GM23338 (cell line): ENCODE measurements at regions not wholly inside any gene's neighbourhood (a gene's known extent, or its start where the extent isn't known, plus 50 kb on each side); places are given as distances from the start of the nearest gene placed in this dataset.

ENCODE experiments used
- ATAC-seq: fragments of 200-7000 bp; cut with Tn5 transposase; 3 replicates; pipeline ENCODE4 v1.9.1; 2020
- DNase-seq: peaks from one replicate; pipeline ENCODE4 v3.0.0-alpha.2; 2015; ENCODE audit warnings: low spot score
- H2AFZ ChIP-seq: fragments of 200-600 bp; sonication (generic); 2 replicates; pipeline ENCODE4 v1.8.0; 2016; ENCODE audit warnings: antibody characterized with exemption, mild to moderate bottlenecking, moderate library complexity
- H3F3A ChIP-seq: fragments of 200-600 bp; sonication (generic); replicated peaks from 2 replicates; pipeline ENCODE4 v1.8.0; 2017; ENCODE audit warnings: antibody characterized with exemption, mixed run types, low read depth
- H3K27ac ChIP-seq: fragments of 200-600 bp; sonication (generic); 2 replicates; pipeline ENCODE4 v1.6.1; 2016; ENCODE audit warnings: low read depth
- H3K27me3 ChIP-seq: fragments of 200-600 bp; sonication (generic); 2 replicates; pipeline ENCODE4 v1.8.0; 2016; ENCODE audit warnings: mild to moderate bottlenecking, mixed run types, moderate library complexity; ENCODE audit not compliant: insufficient read depth
- H3K36me3 ChIP-seq: fragments of 200-600 bp; sonication (generic); 2 replicates; pipeline ENCODE4 v1.8.0; 2016; ENCODE audit warnings: mild to moderate bottlenecking; ENCODE audit not compliant: insufficient read depth
- H3K4me1 ChIP-seq: fragments of 200-600 bp; sonication (generic); 2 replicates; pipeline ENCODE4 v1.8.0; 2016; ENCODE audit warnings: mild to moderate bottlenecking, moderate library complexity; ENCODE audit not compliant: insufficient read depth
- H3K4me2 ChIP-seq: fragments of 200-600 bp; sonication (generic); 2 replicates; pipeline ENCODE4 v1.7.1; 2017; ENCODE audit warnings: mixed run types
- H3K4me3 ChIP-seq: fragments of 200-600 bp; sonication (generic); 2 replicates; pipeline ENCODE4 v1.6.1; 2016; ENCODE audit warnings: mixed run types
- H3K79me2 ChIP-seq: fragments of 200-600 bp; sonication (generic); replicated peaks from 2 replicates; pipeline ENCODE4 v1.8.0; 2017; ENCODE audit warnings: mild to moderate bottlenecking; ENCODE audit not compliant: insufficient read depth
- H3K9me2 ChIP-seq: fragments of 200-600 bp; sonication (generic); 2 replicates; pipeline ENCODE4 v1.8.0; 2017; ENCODE audit not compliant: insufficient read depth
- H4K20me1 ChIP-seq: fragments of 200-600 bp; sonication (generic); replicated peaks from 2 replicates; pipeline ENCODE4 v1.8.0; 2017; ENCODE audit warnings: mild to moderate bottlenecking; ENCODE audit not compliant: insufficient read depth
- H3K27ac Mint-ChIP-seq: 2 replicates; pipeline ENCODE4 v1.8.0; 2020; ENCODE audit warnings: inconsistent platforms, mild to moderate bottlenecking, moderate library complexity, mixed read lengths
- H3K27me3 Mint-ChIP-seq: 3 replicates; pipeline ENCODE4 v1.8.0; 2022; ENCODE audit warnings: low read depth, mild to moderate bottlenecking, moderate library complexity, mixed read lengths, inconsistent platforms; ENCODE audit not compliant: insufficient read depth, poor library complexity
- H3K36me3 Mint-ChIP-seq: 3 replicates; pipeline ENCODE4 v1.8.0; 2021; ENCODE audit warnings: low read depth, mild to moderate bottlenecking, inconsistent platforms, moderate library complexity, mixed read lengths
- H3K4me1 Mint-ChIP-seq: 3 replicates; pipeline ENCODE4 v1.8.0; 2020; ENCODE audit warnings: mild to moderate bottlenecking, inconsistent platforms, mixed read lengths
- H3K4me3 Mint-ChIP-seq: 3 replicates; pipeline ENCODE4 v1.8.0; 2021; ENCODE audit warnings: moderate library complexity, mild to moderate bottlenecking, inconsistent platforms, mixed read lengths
- H3K9me3 Mint-ChIP-seq: 3 replicates; pipeline ENCODE4 v1.8.0; 2020; ENCODE audit warnings: moderate library complexity, mild to moderate bottlenecking, inconsistent platforms, mixed read lengths
- CREB1 ChIP-seq: fragments of 250-450 bp; sonication (Bioruptor Pico); IDR thresholded peaks from 2 replicates; pipeline ENCODE4 v1.5.0; 2020; ENCODE audit warnings: low read depth, mild to moderate bottlenecking, moderate library complexity
- EZH2 ChIP-seq: fragments of 200-600 bp; sonication (generic); IDR thresholded peaks from one replicate; pipeline ENCODE4 v1.8.0; 2017; ENCODE audit warnings: antibody characterized with exemption, mild to moderate bottlenecking, low read depth; ENCODE audit not compliant: unreplicated experiment
- EZH2phosphoT487 ChIP-seq: fragments of 200-600 bp; sonication (generic); IDR thresholded peaks from one replicate; pipeline ENCODE4 v1.8.1; 2018; ENCODE audit warnings: antibody characterized with exemption; ENCODE audit not compliant: unreplicated experiment
- JUNB ChIP-seq: IDR thresholded peaks from one replicate; pipeline ENCODE4 v1.6.1; 2016; ENCODE audit warnings: antibody characterized with exemption; ENCODE audit not compliant: unreplicated experiment
- NANOG ChIP-seq: IDR thresholded peaks from 2 replicates; pipeline ENCODE4 v1.6.1; 2016; ENCODE audit warnings: antibody characterized with exemption, borderline replicate concordance
- TF ChIP-seq, protein P1 (sequence below): IDR thresholded peaks from 2 replicates; pipeline ENCODE4 v1.6.1; 2016; ENCODE audit warnings: antibody characterized with exemption
- TF ChIP-seq, protein P2 (sequence below), 2 experiments: fragments of 200-600 bp in 1 of 2; sonication (generic) in 1 of 2; conservative IDR thresholded peaks; 2 replicates each; pipeline versions ENCODE4 v1.5.1 to v1.6.1; 2016 to 2017; ENCODE audit warnings: antibody characterized with exemption in 2 of 2, low read depth in 2 of 2, mild to moderate bottlenecking in 2 of 2, moderate library complexity in 1 of 2
- TF ChIP-seq, protein P3 (sequence below): IDR thresholded peaks from one replicate; pipeline ENCODE4 v1.6.1; 2018; ENCODE audit warnings: antibody characterized with exemption; ENCODE audit not compliant: unreplicated experiment
- TF ChIP-seq, protein P4 (sequence below): fragments of 250-450 bp; sonication (Bioruptor Pico); IDR thresholded peaks from 2 replicates; pipeline ENCODE4 v1.5.0; 2020; ENCODE audit warnings: mild to moderate bottlenecking, moderate library complexity

DNA sequence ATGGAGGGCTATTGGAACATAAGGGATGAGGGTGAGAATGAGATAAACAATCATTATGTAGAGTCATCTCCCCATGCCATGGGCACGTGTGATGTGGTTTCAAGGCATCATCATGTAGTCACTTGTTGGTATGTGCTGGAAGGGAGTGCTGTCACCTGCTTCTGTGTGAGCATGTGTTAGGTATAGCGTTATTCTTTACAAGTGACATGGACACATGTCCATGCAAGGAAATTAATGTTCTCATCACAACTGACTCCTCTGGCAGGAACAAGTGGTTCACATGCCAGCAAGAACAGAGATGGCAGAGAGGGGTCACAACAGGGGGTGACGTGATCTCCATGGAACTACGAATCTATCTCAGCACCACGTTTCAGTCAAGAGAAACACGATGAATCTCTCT, 815.8 kb downstream of the BCL11B start:
- no peak for ATAC-seq

More for the DNA sequence above, 815.8 kb downstream of the BCL11B start:
- no peak overlapping the region for H3K4me2 ChIP-seq
- peaks cover 2% of the 10 kb centered on the region for H3K27me3 Mint-ChIP-seq
- H3K9me3 Mint-ChIP-seq = peaks cover 8% of the 10 kb centered on the region
- no peak overlapping the region for H3K4me3 Mint-ChIP-seq
- no peaks in the 10 kb centered on the region for H3F3A ChIP-seq
- TF ChIP-seq CREB1 (CRISPR knock-in tag) (no peak), EZH2 (no peak), EZH2phosphoT487 (no peak), JUNB (no peak), NANOG (no peak)
- TF ChIP-seq, protein P1, sequence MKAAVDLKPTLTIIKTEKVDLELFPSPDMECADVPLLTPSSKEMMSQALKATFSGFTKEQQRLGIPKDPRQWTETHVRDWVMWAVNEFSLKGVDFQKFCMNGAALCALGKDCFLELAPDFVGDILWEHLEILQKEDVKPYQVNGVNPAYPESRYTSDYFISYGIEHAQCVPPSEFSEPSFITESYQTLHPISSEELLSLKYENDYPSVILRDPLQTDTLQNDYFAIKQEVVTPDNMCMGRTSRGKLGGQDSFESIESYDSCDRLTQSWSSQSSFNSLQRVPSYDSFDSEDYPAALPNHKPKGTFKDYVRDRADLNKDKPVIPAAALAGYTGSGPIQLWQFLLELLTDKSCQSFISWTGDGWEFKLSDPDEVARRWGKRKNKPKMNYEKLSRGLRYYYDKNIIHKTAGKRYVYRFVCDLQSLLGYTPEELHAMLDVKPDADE = no peak
- TF ChIP-seq, protein P2, sequence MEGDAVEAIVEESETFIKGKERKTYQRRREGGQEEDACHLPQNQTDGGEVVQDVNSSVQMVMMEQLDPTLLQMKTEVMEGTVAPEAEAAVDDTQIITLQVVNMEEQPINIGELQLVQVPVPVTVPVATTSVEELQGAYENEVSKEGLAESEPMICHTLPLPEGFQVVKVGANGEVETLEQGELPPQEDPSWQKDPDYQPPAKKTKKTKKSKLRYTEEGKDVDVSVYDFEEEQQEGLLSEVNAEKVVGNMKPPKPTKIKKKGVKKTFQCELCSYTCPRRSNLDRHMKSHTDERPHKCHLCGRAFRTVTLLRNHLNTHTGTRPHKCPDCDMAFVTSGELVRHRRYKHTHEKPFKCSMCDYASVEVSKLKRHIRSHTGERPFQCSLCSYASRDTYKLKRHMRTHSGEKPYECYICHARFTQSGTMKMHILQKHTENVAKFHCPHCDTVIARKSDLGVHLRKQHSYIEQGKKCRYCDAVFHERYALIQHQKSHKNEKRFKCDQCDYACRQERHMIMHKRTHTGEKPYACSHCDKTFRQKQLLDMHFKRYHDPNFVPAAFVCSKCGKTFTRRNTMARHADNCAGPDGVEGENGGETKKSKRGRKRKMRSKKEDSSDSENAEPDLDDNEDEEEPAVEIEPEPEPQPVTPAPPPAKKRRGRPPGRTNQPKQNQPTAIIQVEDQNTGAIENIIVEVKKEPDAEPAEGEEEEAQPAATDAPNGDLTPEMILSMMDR (conservative IDR thresholded peaks at IDR 0.05; ENCODE audit: low read depth in 2 of 2) = no peak
- TF ChIP-seq, protein P3, sequence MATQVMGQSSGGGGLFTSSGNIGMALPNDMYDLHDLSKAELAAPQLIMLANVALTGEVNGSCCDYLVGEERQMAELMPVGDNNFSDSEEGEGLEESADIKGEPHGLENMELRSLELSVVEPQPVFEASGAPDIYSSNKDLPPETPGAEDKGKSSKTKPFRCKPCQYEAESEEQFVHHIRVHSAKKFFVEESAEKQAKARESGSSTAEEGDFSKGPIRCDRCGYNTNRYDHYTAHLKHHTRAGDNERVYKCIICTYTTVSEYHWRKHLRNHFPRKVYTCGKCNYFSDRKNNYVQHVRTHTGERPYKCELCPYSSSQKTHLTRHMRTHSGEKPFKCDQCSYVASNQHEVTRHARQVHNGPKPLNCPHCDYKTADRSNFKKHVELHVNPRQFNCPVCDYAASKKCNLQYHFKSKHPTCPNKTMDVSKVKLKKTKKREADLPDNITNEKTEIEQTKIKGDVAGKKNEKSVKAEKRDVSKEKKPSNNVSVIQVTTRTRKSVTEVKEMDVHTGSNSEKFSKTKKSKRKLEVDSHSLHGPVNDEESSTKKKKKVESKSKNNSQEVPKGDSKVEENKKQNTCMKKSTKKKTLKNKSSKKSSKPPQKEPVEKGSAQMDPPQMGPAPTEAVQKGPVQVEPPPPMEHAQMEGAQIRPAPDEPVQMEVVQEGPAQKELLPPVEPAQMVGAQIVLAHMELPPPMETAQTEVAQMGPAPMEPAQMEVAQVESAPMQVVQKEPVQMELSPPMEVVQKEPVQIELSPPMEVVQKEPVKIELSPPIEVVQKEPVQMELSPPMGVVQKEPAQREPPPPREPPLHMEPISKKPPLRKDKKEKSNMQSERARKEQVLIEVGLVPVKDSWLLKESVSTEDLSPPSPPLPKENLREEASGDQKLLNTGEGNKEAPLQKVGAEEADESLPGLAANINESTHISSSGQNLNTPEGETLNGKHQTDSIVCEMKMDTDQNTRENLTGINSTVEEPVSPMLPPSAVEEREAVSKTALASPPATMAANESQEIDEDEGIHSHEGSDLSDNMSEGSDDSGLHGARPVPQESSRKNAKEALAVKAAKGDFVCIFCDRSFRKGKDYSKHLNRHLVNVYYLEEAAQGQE = no peak
- TF ChIP-seq, protein P4, sequence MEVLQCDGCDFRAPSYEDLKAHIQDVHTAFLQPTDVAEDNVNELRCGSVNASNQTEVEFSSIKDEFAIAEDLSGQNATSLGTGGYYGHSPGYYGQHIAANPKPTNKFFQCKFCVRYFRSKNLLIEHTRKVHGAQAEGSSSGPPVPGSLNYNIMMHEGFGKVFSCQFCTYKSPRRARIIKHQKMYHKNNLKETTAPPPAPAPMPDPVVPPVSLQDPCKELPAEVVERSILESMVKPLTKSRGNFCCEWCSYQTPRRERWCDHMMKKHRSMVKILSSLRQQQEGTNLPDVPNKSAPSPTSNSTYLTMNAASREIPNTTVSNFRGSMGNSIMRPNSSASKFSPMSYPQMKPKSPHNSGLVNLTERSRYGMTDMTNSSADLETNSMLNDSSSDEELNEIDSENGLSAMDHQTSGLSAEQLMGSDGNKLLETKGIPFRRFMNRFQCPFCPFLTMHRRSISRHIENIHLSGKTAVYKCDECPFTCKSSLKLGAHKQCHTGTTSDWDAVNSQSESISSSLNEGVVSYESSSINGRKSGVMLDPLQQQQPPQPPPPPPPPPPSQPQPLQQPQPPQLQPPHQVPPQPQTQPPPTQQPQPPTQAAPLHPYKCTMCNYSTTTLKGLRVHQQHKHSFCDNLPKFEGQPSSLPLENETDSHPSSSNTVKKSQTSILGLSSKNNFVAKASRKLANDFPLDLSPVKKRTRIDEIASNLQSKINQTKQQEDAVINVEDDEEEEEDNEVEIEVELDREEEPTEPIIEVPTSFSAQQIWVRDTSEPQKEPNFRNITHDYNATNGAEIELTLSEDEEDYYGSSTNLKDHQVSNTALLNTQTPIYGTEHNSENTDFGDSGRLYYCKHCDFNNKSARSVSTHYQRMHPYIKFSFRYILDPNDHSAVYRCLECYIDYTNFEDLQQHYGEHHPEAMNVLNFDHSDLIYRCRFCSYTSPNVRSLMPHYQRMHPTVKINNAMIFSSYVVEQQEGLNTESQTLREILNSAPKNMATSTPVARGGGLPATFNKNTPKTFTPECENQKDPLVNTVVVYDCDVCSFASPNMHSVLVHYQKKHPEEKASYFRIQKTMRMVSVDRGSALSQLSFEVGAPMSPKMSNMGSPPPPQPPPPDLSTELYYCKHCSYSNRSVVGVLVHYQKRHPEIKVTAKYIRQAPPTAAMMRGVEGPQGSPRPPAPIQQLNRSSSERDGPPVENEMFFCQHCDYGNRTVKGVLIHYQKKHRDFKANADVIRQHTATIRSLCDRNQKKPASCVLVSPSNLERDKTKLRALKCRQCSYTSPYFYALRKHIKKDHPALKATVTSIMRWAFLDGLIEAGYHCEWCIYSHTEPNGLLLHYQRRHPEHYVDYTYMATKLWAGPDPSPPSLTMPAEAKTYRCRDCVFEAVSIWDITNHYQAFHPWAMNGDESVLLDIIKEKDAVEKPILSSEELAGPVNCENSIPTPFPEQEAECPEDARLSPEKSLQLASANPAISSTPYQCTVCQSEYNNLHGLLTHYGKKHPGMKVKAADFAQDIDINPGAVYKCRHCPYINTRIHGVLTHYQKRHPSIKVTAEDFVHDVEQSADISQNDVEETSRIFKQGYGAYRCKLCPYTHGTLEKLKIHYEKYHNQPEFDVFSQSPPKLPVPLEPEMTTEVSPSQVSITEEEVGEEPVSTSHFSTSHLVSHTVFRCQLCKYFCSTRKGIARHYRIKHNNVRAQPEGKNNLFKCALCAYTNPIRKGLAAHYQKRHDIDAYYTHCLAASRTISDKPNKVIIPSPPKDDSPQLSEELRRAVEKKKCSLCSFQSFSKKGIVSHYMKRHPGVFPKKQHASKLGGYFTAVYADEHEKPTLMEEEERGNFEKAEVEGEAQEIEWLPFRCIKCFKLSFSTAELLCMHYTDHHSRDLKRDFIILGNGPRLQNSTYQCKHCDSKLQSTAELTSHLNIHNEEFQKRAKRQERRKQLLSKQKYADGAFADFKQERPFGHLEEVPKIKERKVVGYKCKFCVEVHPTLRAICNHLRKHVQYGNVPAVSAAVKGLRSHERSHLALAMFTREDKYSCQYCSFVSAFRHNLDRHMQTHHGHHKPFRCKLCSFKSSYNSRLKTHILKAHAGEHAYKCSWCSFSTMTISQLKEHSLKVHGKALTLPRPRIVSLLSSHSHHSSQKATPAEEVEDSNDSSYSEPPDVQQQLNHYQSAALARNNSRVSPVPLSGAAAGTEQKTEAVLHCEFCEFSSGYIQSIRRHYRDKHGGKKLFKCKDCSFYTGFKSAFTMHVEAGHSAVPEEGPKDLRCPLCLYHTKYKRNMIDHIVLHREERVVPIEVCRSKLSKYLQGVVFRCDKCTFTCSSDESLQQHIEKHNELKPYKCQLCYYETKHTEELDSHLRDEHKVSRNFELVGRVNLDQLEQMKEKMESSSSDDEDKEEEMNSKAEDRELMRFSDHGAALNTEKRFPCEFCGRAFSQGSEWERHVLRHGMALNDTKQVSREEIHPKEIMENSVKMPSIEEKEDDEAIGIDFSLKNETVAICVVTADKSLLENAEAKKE (CRISPR knock-in tag) = no peak
- no peaks in the 10 kb centered on the region for H3K79me2 ChIP-seq
- no peak for DNase-seq
- H2AFZ ChIP-seq = no peak overlapping the region
- no peak overlapping the region for H3K4me3 ChIP-seq
- peaks cover 9% of the 10 kb centered on the region; the same call in 2 of the 3 replicates for H3K36me3 Mint-ChIP-seq
- no peaks in the 10 kb centered on the region for H4K20me1 ChIP-seq
- peaks cover 18% of the 10 kb centered on the region for H3K4me1 Mint-ChIP-seq
- H3K4me1 ChIP-seq = peaks cover 20% of the 10 kb centered on the region
- H3K36me3 ChIP-seq = peaks cover 7% of the 10 kb centered on the region; the same call in 1 of the 2 replicates
- H3K27ac ChIP-seq = no peak overlapping the region
- H3K27ac Mint-ChIP-seq = no peak overlapping the region
- peaks cover 28% of the 10 kb centered on the region for H3K9me2 ChIP-seq
- no peaks in the 10 kb centered on the region for H3K27me3 ChIP-seq
